GM12891 (cell line): ENCODE measurements at regions not wholly inside any gene's neighbourhood (a gene's known extent, or its start where the extent isn't known, plus 50 kb on each side); places are given as distances from the start of the nearest gene placed in this dataset.

Experiments used
- DNase-seq: peaks from one replicate; pipeline ENCODE4 v3.0.0; 2011; ENCODE audit warnings: low spot score; ENCODE audit not compliant: insufficient read length
- FAIRE-seq: peaks from 2 replicates; lab custom pipeline; 2011; peaks lifted over from hg19 to GRCh38; lab: Jason Lieb, UNC
- PAX5 ChIP-seq: IDR thresholded peaks from 2 replicates; pipeline ENCODE4 v1.6.1; 2011; ENCODE audit warnings: low read length, moderate library complexity, mild to moderate bottlenecking; ENCODE audit not compliant: insufficient read depth, severe bottlenecking
- POLR2A ChIP-seq: IDR thresholded peaks from 2 replicates; pipeline ENCODE4 v1.6.1; 2011; ENCODE audit warnings: low read depth, low read length, control low read depth
- POLR2AphosphoS5 ChIP-seq: IDR thresholded peaks from 2 replicates; pipeline ENCODE4 v1.6.1; 2011; ENCODE audit warnings: low read depth, low read length, control low read depth
- POU2F2 ChIP-seq: IDR thresholded peaks from 2 replicates; pipeline ENCODE4 v1.6.1; 2011; ENCODE audit warnings: low read depth, mild to moderate bottlenecking, control low read depth, low read length, moderate library complexity
- SPI1 ChIP-seq: IDR thresholded peaks from 2 replicates; pipeline ENCODE4 v1.6.1; 2011; ENCODE audit warnings: low read depth, low read length, control low read depth
- TAF1 ChIP-seq: IDR thresholded peaks from 2 replicates; pipeline ENCODE4 v1.6.1; 2011; ENCODE audit warnings: low read depth, low read length, control low read depth

GRCh38 chr6:134744301-134744700, 205.6 kb downstream of the ALDH8A1 start:
- TF ChIP-seq POLR2A (no peak), POU2F2 (no peak), SPI1 (no peak), PAX5 (no peak), POLR2AphosphoS5 (no peak), TAF1 (no peak)
- FAIRE-seq = no peak
- DNase-seq = no peak

- FAIRE-seq = no peak
- no peak for DNase-seq
Observed at GRCh38 chr6:134741200-134741536, 208.7 kb downstream of the ALDH8A1 start.

GRCh38 chr6:134740473-134741199, 209.3 kb downstream of the ALDH8A1 start:
- FAIRE-seq (no peak), DNase-seq (no peak)
- TF ChIP-seq SPI1 (no peak), PAX5 (no peak), TAF1 (no peak), POLR2A (no peak), POLR2AphosphoS5 (no peak), POU2F2 (no peak)

More at GRCh38 chr6:134741200-134741536, 208.7 kb downstream of the ALDH8A1 start:
- TF ChIP-seq POLR2A (no peak), SPI1 (no peak), PAX5 (no peak), POLR2AphosphoS5 (no peak), TAF1 (no peak), POU2F2 (no peak)

GRCh38 chr6:134740027-134740373, 209.9 kb downstream of the ALDH8A1 start:
- FAIRE-seq = no peak
- no peak for DNase-seq
- TF ChIP-seq PAX5 (no peak), POLR2A (no peak), POU2F2 (no peak), SPI1 (no peak), TAF1 (no peak), POLR2AphosphoS5 (no peak)

- no peak for DNase-seq
- TF ChIP-seq POLR2A (no peak), POLR2AphosphoS5 (no peak), POU2F2 (no peak), TAF1 (no peak), SPI1 (no peak), PAX5 (no peak)
- FAIRE-seq = no peak
Observed at GRCh38 chr6:134739299-134740026, 210.4 kb downstream of the ALDH8A1 start.

GRCh38 chr6:134738211-134738885, 211.6 kb downstream of the ALDH8A1 start:
- no peak for DNase-seq
- TF ChIP-seq TAF1 (no peak), POLR2A (no peak), POLR2AphosphoS5 (no peak), PAX5 (no peak), POU2F2 (no peak), SPI1 (no peak)
- FAIRE-seq = no peak

- no peak for TF ChIP-seq POU2F2
- no peak for TF ChIP-seq PAX5
- DNase-seq = no peak
- no peak for FAIRE-seq
Observed at GRCh38 chr6:134735461-134735860, 214.4 kb downstream of the ALDH8A1 start.

- DNase-seq = no peak
- no peak for FAIRE-seq
- no peak for TF ChIP-seq SPI1
- no peak for TF ChIP-seq POLR2A
- TF ChIP-seq PAX5 = no peak
- TF ChIP-seq POU2F2 = no peak
- TF ChIP-seq POLR2AphosphoS5 = no peak
- no peak for TF ChIP-seq TAF1
Observed at GRCh38 chr6:134734312-134734869, 215.5 kb downstream of the ALDH8A1 start.

- DNase-seq (no peak), FAIRE-seq (no peak)
- TF ChIP-seq POU2F2 (no peak), SPI1 (no peak), TAF1 (no peak), POLR2AphosphoS5 (no peak), PAX5 (no peak)
Observed at GRCh38 chr6:134733801-134734200, 216.1 kb downstream of the ALDH8A1 start.

GRCh38 chr6:134732763-134733162, 217.1 kb downstream of the ALDH8A1 start:
- DNase-seq (no peak), FAIRE-seq (no peak)
- TF ChIP-seq POLR2A (no peak), TAF1 (no peak), POLR2AphosphoS5 (no peak), SPI1 (no peak), PAX5 (no peak), POU2F2 (no peak)
